Colonic mucosa (tissue), 4 donors: ENCODE measurements at regions not wholly inside any gene's neighbourhood (a gene's known extent, or its start where the extent isn't known, plus 50 kb on each side); places are given as distances from the start of the nearest gene placed in this dataset.

Experiments used
- DNase-seq: peaks from one replicate; pipeline ENCODE4 v3.0.0-alpha.2; 2020
- H3K27ac ChIP-seq: fragments of 200-600 bp; one replicate; pipeline ENCODE4 v1.8.0; 2021
- H3K27me3 ChIP-seq: fragments of 200-600 bp; one replicate; pipeline ENCODE4 v1.8.0; 2021
- H3K36me3 ChIP-seq: fragments of 200-600 bp; one replicate; pipeline ENCODE4 v1.8.0; 2021
- H3K4me1 ChIP-seq: fragments of 200-600 bp; one replicate; pipeline ENCODE4 v1.8.0; 2021; ENCODE audit warnings: mild to moderate bottlenecking
- H3K4me3 ChIP-seq: fragments of 200-600 bp; one replicate; pipeline ENCODE4 v1.8.0; 2021
- H3K9ac ChIP-seq, 2 donors: one replicate each; pipeline ENCODE4 v1.7.0; 2013; ENCODE audit warnings: control low read depth in 2 of 2, low read depth in 2 of 2, low read length in 2 of 2
- H3K9me3 ChIP-seq: fragments of 200-600 bp; one replicate; pipeline ENCODE4 v1.8.0; 2021
- CTCF ChIP-seq: fragments of 200-600 bp; IDR thresholded peaks from one replicate; pipeline ENCODE4 v1.8.0; 2022; ENCODE audit warnings: antibody characterized with exemption, mild to moderate bottlenecking
- intact Hi-C: fragments of 100-400 bp; cut with DNase I; formaldehyde crosslinking; loops from one replicate; pipeline ENCODE4 v1.14.1; 2022
- donor health status: healthy.
- donor health status: DM: no; HTN: no; CAD: no.
- donor health status: DM: no; HTN: no; CAD: no.

GRCh38 chr7:109336531-109336930, 766.9 kb downstream of the DNAJB9 start:
- H3K36me3 ChIP-seq = no peaks in the 10 kb centered on the region
- H3K4me1 ChIP-seq = no peaks in the 10 kb centered on the region
- H3K9me3 ChIP-seq = no peaks in the 10 kb centered on the region
- no peak for DNase-seq
- no peak for TF ChIP-seq CTCF
- no peaks in the 10 kb centered on the region for H3K27me3 ChIP-seq
- intact Hi-C loops = no loop called here
- H3K9ac ChIP-seq = no peak overlapping the region
- no peak overlapping the region for H3K4me3 ChIP-seq
- no peak overlapping the region for H3K27ac ChIP-seq

- Histone ChIP-seq H3K36me3 (no peaks in the 10 kb centered on the region), H3K9me3 (no peaks in the 10 kb centered on the region), H3K9ac (no peak overlapping the region), H3K4me3 (no peak overlapping the region), H3K27me3 (no peaks in the 10 kb centered on the region), H3K4me1 (no peaks in the 10 kb centered on the region), H3K27ac (no peak overlapping the region)
- DNase-seq = no peak
- intact Hi-C loops = no loop called here
- no peak for TF ChIP-seq CTCF
These were observed 774.0 kb downstream of the DNAJB9 start for GRCh38 chr7:109343678-109344077.

- no peaks in the 10 kb centered on the region for H3K4me1 ChIP-seq
- no peaks in the 10 kb centered on the region for H3K27me3 ChIP-seq
These were observed 781.8 kb downstream of the DNAJB9 start for GRCh38 chr7:109351493-109351892.

GRCh38 chr7:109354000-109354399, 784.3 kb downstream of the DNAJB9 start:
- H3K4me3 ChIP-seq = no peak overlapping the region
- no peak for TF ChIP-seq CTCF
- no peak overlapping the region for H3K27ac ChIP-seq
- H3K27me3 ChIP-seq = no peaks in the 10 kb centered on the region
- H3K9me3 ChIP-seq = no peaks in the 10 kb centered on the region
- DNase-seq = no peak
- no peaks in the 10 kb centered on the region for H3K4me1 ChIP-seq
- H3K9ac ChIP-seq = no peak overlapping the region
- no peaks in the 10 kb centered on the region for H3K36me3 ChIP-seq
- intact Hi-C loops = no loop called here

More at GRCh38 chr7:109351493-109351892, 781.8 kb downstream of the DNAJB9 start:
- Histone ChIP-seq H3K36me3 (no peaks in the 10 kb centered on the region), H3K9ac (no peak overlapping the region), H3K9me3 (no peaks in the 10 kb centered on the region), H3K27ac (no peak overlapping the region), H3K4me3 (no peak overlapping the region)
- intact Hi-C loops = no loop called here
- no peak for DNase-seq
- no peak for TF ChIP-seq CTCF

- Histone ChIP-seq H3K27ac (no peak overlapping the region), H3K4me1 (no peaks in the 10 kb centered on the region), H3K4me3 (no peak overlapping the region), H3K9me3 (no peaks in the 10 kb centered on the region), H3K36me3 (no peaks in the 10 kb centered on the region), H3K9ac (no peak overlapping the region), H3K27me3 (no peaks in the 10 kb centered on the region)
- no peak for TF ChIP-seq CTCF
- intact Hi-C loops = no loop called here
- no peak for DNase-seq
These were observed 784.9 kb downstream of the DNAJB9 start for GRCh38 chr7:109354552-109354951.

- Histone ChIP-seq H3K9me3 (no peaks in the 10 kb centered on the region), H3K27me3 (no peaks in the 10 kb centered on the region), H3K36me3 (no peaks in the 10 kb centered on the region), H3K9ac (no peak overlapping the region), H3K4me1 (no peaks in the 10 kb centered on the region), H3K4me3 (no peak overlapping the region), H3K27ac (no peak overlapping the region)
- no peak for DNase-seq
- TF ChIP-seq CTCF = no peak
- intact Hi-C loops = no loop called here
These were observed 806.1 kb downstream of the DNAJB9 start for GRCh38 chr7:109375823-109376222.
